PC-9 (cell line): ENCODE measurements at regions not wholly inside any gene's neighbourhood (a gene's known extent, or its start where the extent isn't known, plus 50 kb on each side); places are given as distances from the start of the nearest gene placed in this dataset.
"Not testable (repeated sequence)": the region's sequence is repeated elsewhere in the genome, so short reads cannot be mapped to it uniquely, and the experiment has no call there.

Experiments
- CTCF ChIP-seq: fragments of 200-600 bp; sonication (generic); conservative IDR thresholded peaks from 2 replicates; pipeline ENCODE4 v1.6.1; 2017; ENCODE audit warnings: mixed run types, antibody characterized with exemption, mild to moderate bottlenecking, moderate library complexity
- EZH2 ChIP-seq: fragments of 200-600 bp; sonication (generic); IDR thresholded peaks from 2 replicates; pipeline ENCODE4 v1.8.0; 2017; ENCODE audit warnings: antibody characterized with exemption, low read depth

- not testable (repeated sequence) for TF ChIP-seq CTCF, EZH2
Observed at GRCh38 chr4:143817866-143818265, 87.5 kb downstream of the GYPE start.
